HL-60 (cell line): ENCODE measurements at regions not wholly inside any gene's neighbourhood (a gene's known extent, or its start where the extent isn't known, plus 50 kb on each side); places are given as distances from the start of the nearest gene placed in this dataset.
A peak's percentile ranks its signal among the peaks of the same experiment; 100 is the strongest.

Experiments used
- DNase-seq, 2 experiments: peaks; one replicate each; pipeline ENCODE4 v3.0.0-alpha.2; 2010 to 2020; ENCODE audit warnings: low read depth in 1 of 2, low spot score in 1 of 2
- H3K27ac ChIP-seq: fragments of 250-450 bp; sonication (Bioruptor Pico); replicated peaks from 2 replicates; pipeline ENCODE4 v1.5.1; 2020; ENCODE audit warnings: mild to moderate bottlenecking, moderate library complexity
- H3K27me3 ChIP-seq: fragments of 250-450 bp; sonication (Bioruptor Pico); 2 replicates; pipeline ENCODE4 v1.5.1; 2021; ENCODE audit warnings: mild to moderate bottlenecking, moderate library complexity; ENCODE audit not compliant: insufficient read depth, poor library complexity, severe bottlenecking
- H3K4me3 ChIP-seq: replicated peaks from 2 replicates; pipeline ENCODE4 v1.5.1; 2011; ENCODE audit warnings: mild to moderate bottlenecking, control low read depth, low read length; ENCODE audit not compliant: insufficient read depth
- GABPA ChIP-seq: IDR thresholded peaks from 2 replicates; pipeline ENCODE4 v1.6.1; 2012; ENCODE audit warnings: low read depth
- POLR2AphosphoS5 ChIP-seq: IDR thresholded peaks from 2 replicates; pipeline ENCODE4 v1.6.1; 2012; ENCODE audit warnings: low read depth
- SPI1 ChIP-seq: IDR thresholded peaks from 2 replicates; pipeline ENCODE4 v1.6.1; 2012; ENCODE audit warnings: low read depth, mild to moderate bottlenecking, borderline replicate concordance
- TF ChIP-seq, protein P1 (sequence below): IDR thresholded peaks from one replicate; pipeline ENCODE4 v1.5.1; 2011; ENCODE audit warnings: low read length, control low read depth, inconsistent platforms; ENCODE audit not compliant: insufficient read depth
- TF ChIP-seq, protein P2 (sequence below): IDR thresholded peaks from 2 replicates; pipeline ENCODE4 v1.6.1; 2012; ENCODE audit warnings: low read depth; ENCODE audit not compliant: insufficient replicate concordance

- no peak for DNase-seq
- no peak overlapping the region for H3K4me3 ChIP-seq
- H3K27ac ChIP-seq: no peak overlapping the region
- H3K27me3 ChIP-seq: no peaks in the 10 kb centered on the region
- no peak for TF ChIP-seq POLR2AphosphoS5
- TF ChIP-seq, protein P1, sequence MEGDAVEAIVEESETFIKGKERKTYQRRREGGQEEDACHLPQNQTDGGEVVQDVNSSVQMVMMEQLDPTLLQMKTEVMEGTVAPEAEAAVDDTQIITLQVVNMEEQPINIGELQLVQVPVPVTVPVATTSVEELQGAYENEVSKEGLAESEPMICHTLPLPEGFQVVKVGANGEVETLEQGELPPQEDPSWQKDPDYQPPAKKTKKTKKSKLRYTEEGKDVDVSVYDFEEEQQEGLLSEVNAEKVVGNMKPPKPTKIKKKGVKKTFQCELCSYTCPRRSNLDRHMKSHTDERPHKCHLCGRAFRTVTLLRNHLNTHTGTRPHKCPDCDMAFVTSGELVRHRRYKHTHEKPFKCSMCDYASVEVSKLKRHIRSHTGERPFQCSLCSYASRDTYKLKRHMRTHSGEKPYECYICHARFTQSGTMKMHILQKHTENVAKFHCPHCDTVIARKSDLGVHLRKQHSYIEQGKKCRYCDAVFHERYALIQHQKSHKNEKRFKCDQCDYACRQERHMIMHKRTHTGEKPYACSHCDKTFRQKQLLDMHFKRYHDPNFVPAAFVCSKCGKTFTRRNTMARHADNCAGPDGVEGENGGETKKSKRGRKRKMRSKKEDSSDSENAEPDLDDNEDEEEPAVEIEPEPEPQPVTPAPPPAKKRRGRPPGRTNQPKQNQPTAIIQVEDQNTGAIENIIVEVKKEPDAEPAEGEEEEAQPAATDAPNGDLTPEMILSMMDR: no peak
- TF ChIP-seq SPI1: peak; percentile 14; the same call in 1 of the 2 replicates
Measured at GRCh38 chr2:21763501-21763900, 639.7 kb downstream of the TDRD15 start.

- Histone ChIP-seq H3K27ac (no peak overlapping the region), H3K4me3 (no peak overlapping the region), H3K27me3 (no peaks in the 10 kb centered on the region)
- no peak for DNase-seq
- no peak for TF ChIP-seq SPI1
- TF ChIP-seq, protein P1: no peak
- TF ChIP-seq, protein P2, sequence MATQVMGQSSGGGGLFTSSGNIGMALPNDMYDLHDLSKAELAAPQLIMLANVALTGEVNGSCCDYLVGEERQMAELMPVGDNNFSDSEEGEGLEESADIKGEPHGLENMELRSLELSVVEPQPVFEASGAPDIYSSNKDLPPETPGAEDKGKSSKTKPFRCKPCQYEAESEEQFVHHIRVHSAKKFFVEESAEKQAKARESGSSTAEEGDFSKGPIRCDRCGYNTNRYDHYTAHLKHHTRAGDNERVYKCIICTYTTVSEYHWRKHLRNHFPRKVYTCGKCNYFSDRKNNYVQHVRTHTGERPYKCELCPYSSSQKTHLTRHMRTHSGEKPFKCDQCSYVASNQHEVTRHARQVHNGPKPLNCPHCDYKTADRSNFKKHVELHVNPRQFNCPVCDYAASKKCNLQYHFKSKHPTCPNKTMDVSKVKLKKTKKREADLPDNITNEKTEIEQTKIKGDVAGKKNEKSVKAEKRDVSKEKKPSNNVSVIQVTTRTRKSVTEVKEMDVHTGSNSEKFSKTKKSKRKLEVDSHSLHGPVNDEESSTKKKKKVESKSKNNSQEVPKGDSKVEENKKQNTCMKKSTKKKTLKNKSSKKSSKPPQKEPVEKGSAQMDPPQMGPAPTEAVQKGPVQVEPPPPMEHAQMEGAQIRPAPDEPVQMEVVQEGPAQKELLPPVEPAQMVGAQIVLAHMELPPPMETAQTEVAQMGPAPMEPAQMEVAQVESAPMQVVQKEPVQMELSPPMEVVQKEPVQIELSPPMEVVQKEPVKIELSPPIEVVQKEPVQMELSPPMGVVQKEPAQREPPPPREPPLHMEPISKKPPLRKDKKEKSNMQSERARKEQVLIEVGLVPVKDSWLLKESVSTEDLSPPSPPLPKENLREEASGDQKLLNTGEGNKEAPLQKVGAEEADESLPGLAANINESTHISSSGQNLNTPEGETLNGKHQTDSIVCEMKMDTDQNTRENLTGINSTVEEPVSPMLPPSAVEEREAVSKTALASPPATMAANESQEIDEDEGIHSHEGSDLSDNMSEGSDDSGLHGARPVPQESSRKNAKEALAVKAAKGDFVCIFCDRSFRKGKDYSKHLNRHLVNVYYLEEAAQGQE: no peak
- TF ChIP-seq POLR2AphosphoS5: no peak
- no peak for TF ChIP-seq GABPA
Measured at GRCh38 chr2:21770787-21771186, 647.0 kb downstream of the TDRD15 start.

DNA sequence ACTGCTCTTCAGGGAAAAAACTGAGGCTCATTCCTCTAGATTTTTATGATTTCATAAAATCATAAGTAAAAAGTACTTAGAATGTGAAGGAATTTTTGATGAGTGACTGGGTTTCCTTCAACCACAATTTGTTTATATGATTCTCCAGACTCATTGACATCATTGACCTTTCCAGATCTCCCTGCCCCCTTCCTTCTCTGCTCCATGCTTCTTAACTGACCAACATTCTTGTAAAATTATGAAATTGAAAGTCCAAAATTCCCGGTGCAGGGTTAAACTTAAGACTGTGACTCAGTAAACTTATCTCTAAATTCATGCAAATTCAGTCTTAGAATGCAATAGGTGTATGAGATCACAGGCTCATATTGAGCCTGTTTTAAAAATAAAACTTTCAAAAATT lies 648.9 kb downstream of the TDRD15 start:
- TF ChIP-seq, protein P2: no peak
- TF ChIP-seq GABPA (no peak), SPI1 (no peak), POLR2AphosphoS5 (no peak)
- TF ChIP-seq, protein P1: no peak
- no peak overlapping the region for H3K27ac ChIP-seq
- no peak for DNase-seq
- no peak overlapping the region for H3K4me3 ChIP-seq
- no peaks in the 10 kb centered on the region for H3K27me3 ChIP-seq

DNA sequence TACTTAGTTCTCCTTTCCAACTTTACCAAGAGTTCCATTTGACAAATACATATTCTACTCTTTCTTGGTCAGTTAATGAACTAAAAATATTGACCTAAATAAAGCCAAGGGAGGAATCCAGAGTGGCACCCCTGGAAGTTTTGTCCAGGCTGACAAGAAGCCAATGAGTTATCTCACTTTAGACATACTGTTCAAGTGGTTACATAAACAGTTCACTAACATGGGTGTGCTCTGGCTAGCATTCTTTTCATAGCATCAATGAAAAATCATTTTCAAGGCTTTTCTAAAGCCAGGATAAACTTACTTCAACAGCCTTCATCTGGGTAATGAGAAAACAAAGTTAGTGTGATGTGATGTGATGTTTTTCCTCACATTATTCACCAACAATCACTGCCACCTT lies 649.4 kb downstream of the TDRD15 start:
- TF ChIP-seq, protein P2: no peak
- no peak for TF ChIP-seq GABPA
- no peak for TF ChIP-seq SPI1
- TF ChIP-seq, protein P1: no peak
- TF ChIP-seq POLR2AphosphoS5: no peak
- no peak for DNase-seq
- no peak overlapping the region for H3K27ac ChIP-seq
- no peak overlapping the region for H3K4me3 ChIP-seq
- no peaks in the 10 kb centered on the region for H3K27me3 ChIP-seq
